CD4-positive, alpha-beta T cell treated with Interleukin-17A for 4 hours (primary cell): ENCODE measurements at regions not wholly inside any gene's neighbourhood (a gene's known extent, or its start where the extent isn't known, plus 50 kb on each side); places are given as distances from the start of the nearest gene placed in this dataset.

Experiments
- DNase-seq: peaks from one replicate; pipeline ENCODE4 v3.0.0-alpha.2; 2020; ENCODE audit warnings: mixed read lengths

DNA sequence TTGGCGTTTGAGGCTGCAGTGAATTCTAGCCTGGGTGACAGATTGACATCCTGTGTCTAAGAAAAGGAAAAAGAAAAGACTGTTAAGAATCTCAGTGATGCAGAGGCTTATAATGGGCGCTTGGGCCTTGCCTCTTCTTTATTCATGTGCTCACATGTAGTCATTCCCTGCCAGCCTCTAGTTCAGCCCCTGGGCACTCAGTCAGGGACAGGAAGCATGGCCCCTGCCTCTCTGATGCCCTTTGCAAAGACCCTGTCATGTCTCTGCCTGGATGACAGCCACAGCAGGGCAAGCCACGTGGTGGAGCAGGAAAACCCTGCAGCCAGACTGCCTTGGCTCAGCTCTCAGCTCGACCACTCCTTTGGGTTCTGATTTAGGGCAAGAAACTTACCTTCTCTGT is 368.9 kb downstream of the RPS24 start:
- DNase-seq = no peak

DNA sequence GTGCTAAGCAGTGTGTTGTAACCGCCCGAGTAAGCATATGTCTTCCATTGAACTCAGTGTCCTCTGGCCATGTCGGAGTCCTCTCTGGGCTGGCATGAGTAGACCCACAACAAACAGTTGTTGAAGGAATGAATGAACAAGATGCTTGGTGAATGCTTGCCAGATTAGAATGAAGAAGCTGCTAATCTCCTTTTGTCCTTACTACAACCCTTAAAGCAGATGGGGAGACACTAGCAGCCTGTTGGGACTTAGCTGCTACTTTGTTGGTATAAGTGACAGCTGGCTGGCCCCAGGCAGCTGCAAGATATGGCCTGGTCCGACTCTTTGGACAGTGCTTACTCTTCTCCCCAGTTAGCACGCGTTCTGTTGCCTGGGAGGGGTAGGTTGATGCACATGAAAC is 370.1 kb downstream of the RPS24 start:
- no peak for DNase-seq

DNA sequence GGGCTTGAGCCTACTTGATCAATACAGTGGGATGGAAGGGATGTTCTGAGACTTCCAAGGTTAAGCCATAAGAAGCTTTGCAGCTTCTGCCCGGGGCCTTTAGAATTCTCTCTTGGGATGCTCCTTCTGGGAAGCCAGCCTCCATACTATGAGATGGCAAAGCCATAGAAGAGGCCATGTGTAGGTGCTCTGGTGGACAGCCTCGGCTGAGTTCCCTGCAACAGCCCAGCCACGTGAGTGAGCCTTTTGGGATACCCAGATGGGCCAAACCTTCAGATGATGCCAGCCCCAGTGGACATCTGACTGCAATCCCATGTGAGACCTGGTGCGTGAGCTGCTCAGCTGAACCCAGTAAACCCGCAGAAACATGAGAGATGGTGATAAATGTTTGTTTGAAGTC is 370.6 kb downstream of the RPS24 start:
- DNase-seq = no peak

DNA sequence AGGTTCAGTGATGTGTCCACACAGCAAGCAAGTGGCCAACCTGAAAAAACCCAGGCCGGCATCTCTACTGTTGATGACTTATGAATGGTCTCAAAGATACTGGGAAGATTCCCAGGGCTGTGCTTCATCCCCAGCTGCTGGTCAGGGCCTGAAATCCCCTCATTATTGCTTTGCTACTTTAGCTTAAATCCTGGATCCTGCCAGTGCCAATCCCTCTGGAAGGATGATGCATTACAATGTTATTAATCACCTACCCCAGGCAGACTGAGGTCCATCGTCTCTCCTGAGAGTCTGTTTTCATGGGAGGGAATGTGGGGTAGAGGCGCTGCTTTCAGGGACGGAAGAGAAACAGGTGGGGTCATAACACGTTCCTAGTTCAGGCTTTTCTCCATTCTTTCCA is 371.6 kb downstream of the RPS24 start:
- DNase-seq = no peak

DNA sequence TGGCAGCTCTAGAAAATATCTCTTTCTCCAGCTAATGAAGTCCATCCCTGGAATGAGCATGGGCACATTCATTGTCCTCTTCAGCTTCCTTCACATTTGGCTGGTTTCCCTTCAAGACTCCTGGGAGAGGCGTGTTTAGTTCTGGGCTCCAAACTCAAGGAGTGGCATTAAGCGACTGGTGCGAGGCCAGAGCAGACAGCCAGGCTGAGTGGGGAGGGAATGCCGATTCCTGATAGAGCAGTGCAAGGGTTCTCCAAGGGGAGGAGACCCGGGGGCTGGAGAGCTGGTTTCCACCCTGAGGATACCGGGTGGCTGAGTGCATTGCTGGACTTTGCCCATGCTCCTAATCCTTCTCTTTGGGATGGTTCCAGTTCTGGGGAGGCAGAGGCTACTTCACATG is 372.1 kb downstream of the RPS24 start:
- DNase-seq = no peak

DNA sequence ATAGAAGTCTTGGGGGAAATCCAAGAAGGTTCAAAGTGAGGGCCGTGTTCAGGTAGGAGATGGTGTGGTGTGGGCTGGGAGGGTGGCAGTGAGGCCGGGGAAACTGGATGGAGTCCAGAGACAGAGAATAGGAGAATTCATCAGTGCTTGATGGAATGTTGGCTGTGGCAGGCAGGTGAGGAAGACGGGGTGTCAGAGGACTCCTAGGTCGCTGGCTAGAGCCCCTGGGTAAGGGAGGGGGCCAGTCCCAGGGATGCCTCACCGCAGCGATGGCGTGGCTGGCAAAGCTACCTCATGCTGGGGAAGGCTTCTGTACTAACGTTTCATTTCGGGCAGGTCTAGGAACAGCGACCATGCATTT is 373.0 kb downstream of the RPS24 start:
- no peak for DNase-seq

DNA sequence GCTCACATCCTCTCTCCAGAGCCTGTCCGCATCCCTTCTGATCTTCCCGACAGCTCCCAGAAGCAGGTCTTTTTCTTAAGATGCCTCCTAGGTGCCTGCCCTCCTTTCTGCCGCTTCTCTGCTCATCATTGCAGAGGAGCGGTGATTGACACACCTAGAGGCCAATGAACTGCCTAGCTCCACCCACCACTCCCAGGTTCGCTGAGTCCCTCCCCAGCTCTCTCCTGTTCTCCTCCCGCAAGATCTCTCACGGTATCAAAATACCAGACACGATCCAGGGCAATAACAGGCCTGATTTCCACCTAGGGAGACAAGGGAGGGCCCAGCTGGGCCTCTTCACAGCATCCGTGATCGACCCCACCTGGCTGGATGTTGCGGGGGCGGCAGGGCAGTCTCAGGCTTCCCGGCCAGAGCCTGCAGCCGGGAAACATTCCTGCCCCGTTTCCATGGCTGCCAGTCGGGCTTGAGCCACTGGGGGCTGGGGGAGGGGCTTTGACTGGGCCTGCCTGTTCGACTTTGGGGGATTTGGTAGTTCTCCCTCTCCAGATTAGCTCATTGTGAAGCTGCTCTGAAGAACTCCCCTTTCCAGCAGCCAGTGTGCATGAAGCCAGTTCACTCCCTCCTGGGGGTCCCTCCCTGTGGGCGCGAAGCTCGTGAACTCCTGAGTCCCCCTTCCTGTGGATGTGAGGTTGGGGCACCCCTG is 373.5 kb downstream of the RPS24 start:
- peak; percentile 72 for DNase-seq

DNA sequence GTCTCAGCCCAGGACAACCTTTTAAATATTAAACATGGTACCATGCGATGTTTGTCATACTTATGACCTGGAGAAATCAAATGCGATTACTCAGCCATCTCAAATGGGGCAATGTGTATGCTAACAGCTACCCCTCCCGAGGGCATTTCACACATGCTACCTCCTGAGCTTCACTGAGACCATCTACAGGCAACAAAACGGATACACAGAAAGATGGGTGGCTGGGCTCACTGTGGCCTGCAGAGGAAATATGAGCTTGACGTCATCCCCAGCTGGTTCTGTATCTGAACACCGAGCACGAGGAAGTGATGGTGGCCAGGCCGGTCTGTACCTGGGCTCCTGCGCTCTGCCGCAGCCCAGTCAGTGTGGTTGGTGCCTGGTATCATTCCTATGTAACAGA is 374.3 kb downstream of the RPS24 start:
- no peak for DNase-seq

DNA sequence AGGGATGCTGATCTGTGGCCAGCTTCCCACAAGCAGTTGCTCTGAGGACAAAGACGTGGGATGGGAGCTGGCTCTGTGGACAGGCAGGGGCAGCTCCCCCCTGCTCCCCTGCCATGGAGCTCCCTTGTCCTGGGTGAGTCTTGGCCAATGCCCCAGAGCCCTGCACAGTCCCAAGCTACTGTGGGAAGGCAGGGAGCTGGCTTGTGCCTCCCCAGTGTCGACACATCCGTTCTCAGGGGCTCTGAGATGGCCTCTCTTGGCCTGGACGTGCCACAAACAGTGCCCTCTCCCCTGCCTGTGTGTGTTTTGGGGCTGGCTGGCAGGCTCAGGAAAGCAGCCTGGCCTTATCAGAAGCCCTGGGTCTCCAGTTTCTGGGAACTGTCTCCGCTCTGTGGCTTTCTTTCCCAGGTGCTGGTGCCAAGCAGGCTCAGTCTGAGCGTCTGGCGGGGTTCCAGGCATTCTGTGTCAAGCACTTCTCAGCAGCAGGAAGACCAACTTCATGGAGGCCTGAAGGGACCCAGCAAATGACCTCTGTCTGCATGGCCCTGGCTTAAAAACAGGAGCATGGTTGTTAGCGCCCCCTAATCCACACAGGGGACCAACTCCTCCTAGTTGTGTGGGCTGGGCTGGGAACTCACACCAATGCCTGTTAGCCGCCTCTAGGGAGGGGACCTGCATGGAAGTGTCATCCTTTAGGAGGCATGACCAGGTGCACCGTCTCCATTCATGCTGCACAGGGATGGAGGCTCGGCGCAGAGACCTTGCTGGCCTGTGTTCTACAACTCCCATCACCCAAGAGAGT is 375.2 kb downstream of the RPS24 start:
- DNase-seq = no peak

DNA sequence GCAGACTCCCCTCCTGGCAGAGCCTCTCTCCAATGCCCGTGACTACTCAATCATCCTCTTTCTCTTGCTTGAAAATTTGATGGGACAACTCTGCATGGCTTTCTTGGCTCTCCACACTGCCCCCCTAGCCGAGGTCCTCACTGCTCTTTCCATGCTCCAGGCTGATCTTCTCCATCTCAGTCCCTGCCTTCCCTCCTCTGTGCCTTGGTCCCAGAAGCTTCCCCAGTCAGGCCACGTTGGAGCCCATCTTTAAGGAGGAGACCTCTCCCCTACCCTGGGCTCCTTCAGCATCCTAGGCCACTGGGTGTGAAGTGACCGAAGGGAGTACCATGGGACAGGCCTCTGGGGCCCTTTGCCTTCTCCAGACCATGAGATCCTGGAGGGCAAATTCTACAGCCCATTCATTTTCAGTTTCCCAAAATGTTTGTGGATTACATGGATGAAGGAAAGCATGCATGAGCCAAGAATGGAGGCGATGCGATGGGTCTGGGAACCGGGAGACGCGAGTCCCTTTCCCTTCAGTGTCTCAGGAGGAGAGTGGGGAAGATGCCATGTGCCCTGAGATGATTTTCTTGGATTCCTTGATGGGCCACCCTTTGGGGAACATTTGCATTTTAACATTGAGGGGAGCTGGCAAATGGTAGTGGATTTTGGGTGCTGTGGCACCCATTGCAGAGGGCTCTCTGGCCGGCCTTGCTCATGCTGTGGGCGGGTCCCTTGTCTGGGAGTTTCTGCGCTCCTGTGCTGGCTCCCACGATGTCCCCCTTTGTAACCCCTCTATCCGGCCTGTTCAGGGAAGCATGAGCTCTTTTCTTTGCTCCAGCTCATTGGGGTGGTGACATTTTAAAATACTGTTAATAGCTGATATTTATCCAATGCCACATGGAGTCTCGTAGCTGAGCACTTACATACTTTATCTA is 376.6 kb downstream of the RPS24 start:
- DNase-seq = no peak

DNA sequence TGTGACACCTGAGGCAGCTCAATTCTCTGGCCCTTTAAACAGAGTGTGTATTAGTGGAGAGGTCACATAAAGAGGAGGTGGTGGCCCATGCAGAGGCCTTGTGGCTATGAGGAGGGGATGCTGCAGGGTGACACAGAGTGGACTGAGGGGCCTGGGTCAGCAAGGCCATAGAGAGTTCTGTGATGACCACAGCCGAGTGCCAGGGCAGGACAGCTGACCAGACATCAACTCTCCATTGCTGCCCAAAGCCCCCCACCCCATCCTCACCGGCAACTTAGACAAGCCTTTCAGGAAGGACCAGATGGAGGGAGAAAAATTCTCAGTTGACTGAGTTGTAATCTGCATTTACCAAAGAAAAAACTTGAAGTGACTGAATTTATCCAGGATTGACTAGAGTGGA is 378.1 kb downstream of the RPS24 start:
- no peak for DNase-seq

DNA sequence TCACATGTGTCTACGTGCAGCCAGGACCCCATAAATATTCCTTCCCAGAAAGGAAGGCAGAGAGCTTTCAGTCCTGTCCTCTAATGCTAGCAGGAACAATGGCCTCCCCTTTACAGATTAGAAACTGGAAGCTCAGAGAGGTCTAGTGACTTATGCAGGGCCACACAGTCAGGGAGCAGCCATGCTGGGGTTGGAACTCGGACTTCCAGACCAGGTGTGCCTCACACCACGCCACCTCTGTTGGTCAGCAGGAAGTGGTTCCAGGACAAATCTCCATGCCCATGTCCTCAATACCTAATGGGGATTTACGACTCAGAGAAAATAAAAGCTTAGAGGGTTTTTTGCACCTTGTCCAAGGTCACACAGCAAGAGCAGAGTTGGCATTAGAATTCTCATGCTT is 378.9 kb downstream of the RPS24 start:
- no peak for DNase-seq

DNA sequence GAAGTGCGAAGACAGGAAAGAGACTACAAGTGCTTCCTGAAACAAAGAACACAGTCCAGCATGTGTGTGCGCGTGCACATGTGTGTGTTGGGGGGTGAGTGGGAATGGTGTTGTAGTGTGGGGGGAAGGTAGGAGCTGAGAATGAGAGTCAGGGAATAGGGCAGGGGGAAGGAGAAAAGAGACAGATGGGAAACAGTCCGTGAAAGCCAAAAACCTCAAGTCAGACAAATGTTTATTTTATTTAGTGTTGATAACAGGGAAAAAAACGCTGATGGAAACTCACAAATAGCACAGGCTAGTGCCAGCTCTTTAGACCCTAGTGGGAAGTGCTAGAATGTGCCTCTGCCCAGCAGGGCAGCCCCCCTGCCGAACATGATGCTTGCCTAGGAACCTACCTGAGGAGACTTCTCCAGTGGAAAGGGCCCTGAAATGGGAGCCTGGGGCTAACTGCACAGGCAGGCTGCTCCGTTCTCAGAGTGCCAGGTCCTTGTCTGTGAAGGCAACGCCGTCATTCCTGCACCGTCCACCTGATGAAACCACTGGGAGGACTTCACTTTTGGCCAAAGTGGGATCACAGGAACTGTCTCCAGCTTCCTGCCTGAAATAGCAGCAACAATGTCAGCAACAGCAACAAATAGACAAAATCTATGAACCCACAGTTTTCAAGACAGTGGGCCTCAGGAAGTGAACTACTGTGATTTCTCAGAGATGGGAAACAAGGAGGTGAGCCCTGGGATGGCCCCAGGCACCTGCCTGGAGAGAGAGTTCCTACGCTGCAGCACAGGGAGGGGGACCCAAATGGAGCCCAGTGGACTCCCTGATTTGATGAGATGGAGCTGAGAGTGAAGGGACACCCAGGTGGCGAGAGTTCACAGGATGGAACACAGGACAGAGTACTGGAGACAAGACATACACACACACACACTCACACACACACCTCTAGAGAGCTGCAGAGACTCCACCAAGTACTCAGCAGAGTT is 379.7 kb downstream of the RPS24 start:
- no peak for DNase-seq

DNA sequence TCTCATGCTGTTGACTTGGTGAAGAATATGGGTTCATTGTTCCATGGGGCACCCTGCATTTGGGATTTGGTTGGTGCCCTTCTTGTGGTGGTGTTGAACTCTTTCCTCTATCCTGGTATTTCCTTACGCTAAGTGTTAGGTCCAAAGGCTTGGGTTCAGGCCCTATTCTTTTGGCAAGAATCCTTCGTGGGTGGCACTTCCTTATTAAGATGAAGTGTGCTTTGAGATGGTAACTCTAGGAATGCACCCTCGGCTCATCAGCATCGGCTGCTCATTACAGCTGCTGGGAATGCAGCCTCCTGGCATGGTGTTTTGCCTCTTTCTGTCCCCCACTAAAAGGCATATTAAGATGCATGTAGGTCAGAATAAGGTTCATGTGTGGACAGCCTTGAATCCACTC is 380.7 kb downstream of the RPS24 start:
- no peak for DNase-seq

DNA sequence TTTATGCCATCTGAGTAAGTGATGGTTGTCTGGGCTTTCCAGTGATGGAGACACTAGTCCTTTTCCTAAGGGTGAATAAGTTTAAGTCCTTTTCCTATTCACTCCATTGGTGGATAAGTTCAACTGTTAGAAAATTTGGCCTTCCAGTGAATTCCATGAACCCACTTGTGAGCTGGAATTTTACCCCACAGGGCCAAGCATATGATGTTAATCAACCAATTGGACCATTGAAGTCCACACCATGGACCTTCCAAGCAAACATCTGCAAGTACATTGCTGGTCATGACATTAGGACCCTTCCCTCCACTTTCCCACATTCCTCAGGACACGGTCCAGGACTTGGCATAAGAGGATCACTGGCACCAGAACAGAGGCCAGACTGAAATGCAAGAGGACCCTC is 381.4 kb downstream of the RPS24 start:
- no peak for DNase-seq

DNA sequence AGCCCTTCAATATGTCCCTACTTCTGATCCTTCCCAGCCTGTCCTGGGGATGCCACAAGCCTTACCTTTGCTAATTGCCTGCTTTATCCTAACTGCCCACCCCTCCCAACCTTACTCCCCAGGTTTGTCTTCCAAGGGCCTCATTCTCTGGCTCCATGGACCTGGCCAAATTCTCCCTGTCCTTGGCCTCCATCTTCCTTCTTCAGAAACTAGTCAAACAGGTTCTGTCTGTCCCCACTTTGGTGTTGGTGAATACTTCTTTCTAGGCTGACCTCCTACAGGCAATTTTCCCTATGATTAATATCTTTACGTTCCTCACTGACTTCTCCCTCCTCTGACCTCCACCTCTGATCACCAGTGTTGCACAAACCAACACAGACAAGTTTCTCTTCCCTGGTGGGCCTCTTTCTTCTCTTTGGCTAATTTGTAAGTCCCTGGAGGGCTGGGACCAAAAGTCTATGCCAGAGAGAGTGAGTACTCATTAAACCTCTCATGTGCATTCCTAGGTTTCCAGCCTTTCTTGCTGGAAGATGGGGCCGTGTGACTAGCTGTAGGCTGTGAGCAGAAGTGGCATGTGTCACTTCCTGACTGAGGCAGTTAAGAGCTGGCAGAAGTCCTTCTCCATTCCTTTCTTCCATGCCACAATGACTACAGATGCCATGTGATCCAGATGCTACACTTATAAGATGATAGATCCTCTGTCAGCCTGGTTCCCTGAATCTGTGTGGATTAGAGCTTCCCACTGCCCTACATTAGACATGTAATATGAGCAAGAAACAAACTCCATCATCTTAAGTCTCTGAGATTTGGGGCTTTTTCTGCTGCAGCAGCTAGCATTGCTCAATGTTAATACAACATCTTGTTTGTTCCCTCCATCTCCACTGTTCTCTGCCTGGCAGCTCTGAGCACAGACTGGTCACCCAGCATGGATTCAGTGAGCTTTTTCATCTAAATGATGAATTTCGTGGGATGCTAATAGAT is 382.7 kb downstream of the RPS24 start:
- no peak for DNase-seq

DNA sequence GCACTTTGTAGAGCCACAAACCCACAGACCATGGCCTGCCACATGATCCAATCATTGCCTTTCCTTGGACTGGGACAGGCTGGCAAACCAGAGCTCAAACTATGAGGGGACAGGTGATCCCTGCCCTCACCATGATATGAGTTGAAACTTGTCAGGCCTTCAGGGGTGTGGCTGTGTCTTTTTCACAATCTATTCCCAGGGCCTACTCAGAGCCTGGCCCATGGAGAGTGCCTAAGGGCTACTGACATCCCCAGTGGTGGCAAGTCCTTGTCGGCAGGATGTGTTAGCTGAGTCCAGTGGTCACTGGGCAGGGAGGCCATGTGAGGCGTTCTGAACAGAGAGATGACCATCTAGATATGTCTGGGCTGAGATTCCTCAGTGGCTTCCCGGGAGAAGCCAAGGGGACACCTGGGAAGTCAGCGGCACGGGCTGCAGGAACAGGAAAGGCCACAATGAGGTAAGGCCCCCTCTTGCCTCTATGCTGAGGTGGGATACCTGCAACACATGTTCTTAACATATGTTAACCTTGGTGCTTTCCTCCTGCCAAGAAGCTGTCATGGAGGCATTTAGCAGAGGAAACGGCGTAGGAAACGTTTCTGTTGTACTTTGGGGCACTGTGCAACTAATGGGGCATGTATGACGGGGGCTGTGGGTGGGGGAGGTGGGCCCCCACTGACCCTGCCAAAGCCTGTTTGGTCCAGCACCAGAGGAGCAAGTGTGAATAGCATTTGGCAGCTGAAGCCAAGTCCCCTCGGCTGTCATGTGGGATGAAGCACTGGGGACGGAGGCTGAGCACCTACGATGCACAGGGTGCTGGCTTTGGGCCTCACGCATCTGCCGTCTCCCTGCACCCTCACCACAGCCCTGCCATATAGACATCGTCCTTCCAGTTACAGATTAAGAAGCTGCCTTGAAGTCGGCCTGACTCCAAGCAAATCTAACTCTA is 384.0 kb downstream of the RPS24 start:
- DNase-seq = no peak

DNA sequence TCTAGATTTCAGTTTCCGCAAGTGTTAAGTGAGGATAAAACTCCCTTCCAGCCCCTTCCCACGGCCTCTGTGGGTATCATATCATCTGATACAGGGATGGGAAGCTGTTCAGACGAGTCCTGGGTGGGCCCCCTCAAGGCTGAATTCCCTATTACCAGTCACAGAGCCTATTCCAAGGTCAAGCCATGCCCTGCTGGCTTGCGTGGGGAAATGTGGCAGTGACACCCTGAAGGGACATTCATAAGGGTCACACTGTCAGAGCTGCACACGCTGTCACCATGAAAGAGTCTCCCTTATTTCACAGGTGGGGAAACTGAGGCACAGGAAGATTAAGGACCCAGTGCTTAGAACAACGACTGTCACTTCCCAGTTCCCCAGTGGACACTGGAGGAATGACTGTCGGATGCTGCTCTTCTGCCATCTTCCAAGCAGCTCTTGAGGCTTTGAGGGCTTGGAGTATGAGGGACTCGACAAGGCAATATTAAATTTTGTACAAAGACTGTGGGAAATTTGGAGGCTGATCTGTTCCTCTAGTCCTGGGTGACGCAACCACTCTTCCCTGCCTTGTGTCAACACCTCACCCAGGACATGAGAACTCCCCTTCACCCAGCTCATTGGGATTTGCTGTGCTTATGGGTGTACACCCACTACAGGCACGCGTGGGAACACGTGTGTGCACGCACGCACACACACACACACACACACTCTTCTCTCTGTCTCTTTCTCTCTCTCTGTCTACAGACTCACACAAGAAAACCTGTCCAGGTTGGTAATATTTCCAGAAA is 386.0 kb downstream of the RPS24 start:
- no peak for DNase-seq
